ENCODE measurements at regions not wholly inside any gene's neighbourhood (a gene's known extent, or its start where the extent isn't known, plus 50 kb on each side); places are given as distances from the start of the nearest gene placed in this dataset.

DNA sequence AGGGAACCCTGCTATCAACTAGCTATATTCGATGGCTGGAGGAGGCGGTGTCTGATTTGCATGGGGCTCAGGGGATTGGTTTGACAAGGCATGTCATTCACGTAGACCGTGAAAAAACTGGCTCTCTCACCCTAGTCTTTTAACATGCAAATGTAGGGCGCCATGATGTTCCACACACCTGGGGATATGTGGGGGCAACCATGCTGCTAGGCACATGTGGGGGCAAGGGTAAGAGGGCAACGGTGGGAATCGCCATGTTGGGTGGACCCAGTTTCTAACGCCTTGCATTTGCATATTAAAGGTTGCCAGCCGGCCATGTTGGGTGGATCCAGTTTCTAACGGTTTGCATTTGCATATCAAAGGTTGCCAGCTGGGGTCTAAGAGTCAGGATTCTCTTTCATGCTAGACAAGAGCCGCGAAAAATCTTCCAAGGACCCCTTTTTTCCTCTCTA is 419.2 kb upstream of the NFE2L3 start:
- Histone ChIP-seq H3K9me3 (ENCODE audit: control insufficient read depth, insufficient read depth, low read depth, low read length) (no peaks in the 10 kb centered on the region), H3K27ac (ENCODE audit: insufficient read depth, low read length) (no peak overlapping the region), H3K27me3 (ENCODE audit: control insufficient read depth, insufficient read depth, low read length) (no peaks in the 10 kb centered on the region), H3K79me2 (ENCODE audit: control insufficient read depth, insufficient read depth, low read length) (no peaks in the 10 kb centered on the region), H3K4me2 (ENCODE audit: extremely low read depth, insufficient read depth, low read length) (no peak overlapping the region), H3K4me1 (ENCODE audit: control insufficient read depth, extremely low read depth, insufficient read depth, low read length) (no peaks in the 10 kb centered on the region), H4K20me1 (ENCODE audit: control insufficient read depth, extremely low read depth, insufficient read depth, low read length) (no peaks in the 10 kb centered on the region), H3K4me3 (replicated peaks in 1 of 4; ENCODE audit: control extremely low read depth in 1 of 4, insufficient read depth in 1 of 4, low read depth in 3 of 4, low read length in 4 of 4) (no peak overlapping the region), H3K9ac (ENCODE audit: insufficient read depth, low read length) (no peak overlapping the region), H3K36me3 (ENCODE audit: control insufficient read depth, insufficient read depth, low read length) (no peaks in the 10 kb centered on the region), H2AFZ (ENCODE audit: low read length) (no peak overlapping the region)
- TF ChIP-seq EZH2 (IDR thresholded peaks at IDR 0.05; ENCODE audit: low read length, missing control alignments), result no peak
- TF ChIP-seq, protein P1, sequence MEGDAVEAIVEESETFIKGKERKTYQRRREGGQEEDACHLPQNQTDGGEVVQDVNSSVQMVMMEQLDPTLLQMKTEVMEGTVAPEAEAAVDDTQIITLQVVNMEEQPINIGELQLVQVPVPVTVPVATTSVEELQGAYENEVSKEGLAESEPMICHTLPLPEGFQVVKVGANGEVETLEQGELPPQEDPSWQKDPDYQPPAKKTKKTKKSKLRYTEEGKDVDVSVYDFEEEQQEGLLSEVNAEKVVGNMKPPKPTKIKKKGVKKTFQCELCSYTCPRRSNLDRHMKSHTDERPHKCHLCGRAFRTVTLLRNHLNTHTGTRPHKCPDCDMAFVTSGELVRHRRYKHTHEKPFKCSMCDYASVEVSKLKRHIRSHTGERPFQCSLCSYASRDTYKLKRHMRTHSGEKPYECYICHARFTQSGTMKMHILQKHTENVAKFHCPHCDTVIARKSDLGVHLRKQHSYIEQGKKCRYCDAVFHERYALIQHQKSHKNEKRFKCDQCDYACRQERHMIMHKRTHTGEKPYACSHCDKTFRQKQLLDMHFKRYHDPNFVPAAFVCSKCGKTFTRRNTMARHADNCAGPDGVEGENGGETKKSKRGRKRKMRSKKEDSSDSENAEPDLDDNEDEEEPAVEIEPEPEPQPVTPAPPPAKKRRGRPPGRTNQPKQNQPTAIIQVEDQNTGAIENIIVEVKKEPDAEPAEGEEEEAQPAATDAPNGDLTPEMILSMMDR (conservative IDR thresholded peaks at IDR 0.05 in 1 of 2, IDR thresholded peaks at IDR 0.05 in 1 of 2; ENCODE audit: low read depth in 1 of 2, low read length in 2 of 2), result no peak
- DNase-seq (ENCODE audit: low read depth in 2 of 2), result no peak

DNA sequence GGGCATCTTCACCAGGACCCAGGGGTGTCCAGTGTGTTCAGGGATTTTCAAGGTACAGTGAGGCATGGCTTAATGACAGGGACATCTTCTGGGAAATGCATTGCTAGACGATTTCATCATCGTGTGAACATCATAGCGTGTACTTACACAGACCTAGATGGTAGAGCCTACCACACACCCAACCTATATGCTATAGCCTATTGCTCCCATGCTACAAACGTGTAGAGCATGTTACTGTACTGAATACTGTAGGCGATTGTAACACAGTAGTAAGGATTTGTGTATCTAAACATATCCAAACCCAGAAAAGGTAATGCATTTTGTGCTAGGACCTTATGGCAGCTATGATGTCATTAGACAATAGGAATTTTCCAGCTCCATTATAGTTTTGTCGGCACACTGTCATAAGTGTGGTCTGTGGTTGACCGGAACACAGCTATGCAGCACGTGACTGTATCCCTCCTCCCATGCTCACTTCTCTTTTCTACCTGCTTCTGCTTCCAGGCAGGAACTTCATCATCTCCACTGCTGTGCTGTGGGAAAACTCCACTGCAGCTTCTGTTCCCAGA is 416.2 kb upstream of the NFE2L3 start:
- DNase-seq (ENCODE audit: low read depth in 2 of 2), result no peak
- H3K27ac ChIP-seq (ENCODE audit: insufficient read depth, low read length), result no peak overlapping the region
- no peak for TF ChIP-seq EZH2 (IDR thresholded peaks at IDR 0.05; ENCODE audit: low read length, missing control alignments)
- TF ChIP-seq, protein P1 (conservative IDR thresholded peaks at IDR 0.05 in 1 of 2, IDR thresholded peaks at IDR 0.05 in 1 of 2; ENCODE audit: low read depth in 1 of 2, low read length in 2 of 2), result no peak
- H3K9me3 ChIP-seq (ENCODE audit: control insufficient read depth, insufficient read depth, low read depth, low read length), result no peaks in the 10 kb centered on the region
- no peak overlapping the region for H3K4me3 ChIP-seq (replicated peaks in 1 of 4; ENCODE audit: control extremely low read depth in 1 of 4, insufficient read depth in 1 of 4, low read depth in 3 of 4, low read length in 4 of 4)
- no peak overlapping the region for H3K4me2 ChIP-seq (ENCODE audit: extremely low read depth, insufficient read depth, low read length)
- no peaks in the 10 kb centered on the region for H3K36me3 ChIP-seq (ENCODE audit: control insufficient read depth, insufficient read depth, low read length)
- H3K79me2 ChIP-seq (ENCODE audit: control insufficient read depth, insufficient read depth, low read length), result no peaks in the 10 kb centered on the region
- H3K9ac ChIP-seq (ENCODE audit: insufficient read depth, low read length), result no peak overlapping the region
- no peaks in the 10 kb centered on the region for H3K27me3 ChIP-seq (ENCODE audit: control insufficient read depth, insufficient read depth, low read length)
- H4K20me1 ChIP-seq (ENCODE audit: control insufficient read depth, extremely low read depth, insufficient read depth, low read length), result no peaks in the 10 kb centered on the region
- no peak overlapping the region for H2AFZ ChIP-seq (ENCODE audit: low read length)
- no peaks in the 10 kb centered on the region for H3K4me1 ChIP-seq (ENCODE audit: control insufficient read depth, extremely low read depth, insufficient read depth, low read length)

DNA sequence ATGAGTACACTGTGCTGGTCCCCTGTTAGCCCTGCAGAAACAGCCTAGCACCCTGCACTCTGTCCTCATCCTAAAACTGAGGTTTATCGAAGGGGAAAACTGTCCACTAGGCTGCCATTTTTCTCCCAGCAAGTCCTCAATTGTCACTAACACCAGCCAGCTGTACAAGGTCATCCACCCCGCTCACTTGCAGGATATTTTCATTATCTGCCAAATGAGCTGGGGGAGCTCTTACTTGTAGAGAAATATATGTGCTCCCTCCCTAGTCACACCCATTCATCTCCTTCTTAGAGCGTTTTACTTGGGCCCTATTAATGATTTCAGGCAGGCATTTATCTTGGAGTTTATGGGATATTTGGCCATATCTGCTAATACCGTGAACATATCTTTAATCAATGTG is 413.5 kb upstream of the NFE2L3 start:
- Histone ChIP-seq H3K9me3 (ENCODE audit: control insufficient read depth, insufficient read depth, low read depth, low read length) (no peaks in the 10 kb centered on the region), H3K4me1 (ENCODE audit: control insufficient read depth, extremely low read depth, insufficient read depth, low read length) (no peaks in the 10 kb centered on the region), H3K4me3 (replicated peaks in 1 of 4; ENCODE audit: control extremely low read depth in 1 of 4, insufficient read depth in 1 of 4, low read depth in 3 of 4, low read length in 4 of 4) (no peak overlapping the region), H3K36me3 (ENCODE audit: control insufficient read depth, insufficient read depth, low read length) (no peaks in the 10 kb centered on the region), H3K4me2 (ENCODE audit: extremely low read depth, insufficient read depth, low read length) (no peak overlapping the region), H3K79me2 (ENCODE audit: control insufficient read depth, insufficient read depth, low read length) (no peaks in the 10 kb centered on the region), H2AFZ (ENCODE audit: low read length) (no peak overlapping the region), H3K27me3 (ENCODE audit: control insufficient read depth, insufficient read depth, low read length) (no peaks in the 10 kb centered on the region), H3K9ac (ENCODE audit: insufficient read depth, low read length) (no peak overlapping the region), H4K20me1 (ENCODE audit: control insufficient read depth, extremely low read depth, insufficient read depth, low read length) (no peaks in the 10 kb centered on the region), H3K27ac (ENCODE audit: insufficient read depth, low read length) (no peak overlapping the region)
- DNase-seq (ENCODE audit: low read depth in 2 of 2), result no peak
- TF ChIP-seq, protein P1 (conservative IDR thresholded peaks at IDR 0.05 in 1 of 2, IDR thresholded peaks at IDR 0.05 in 1 of 2; ENCODE audit: low read depth in 1 of 2, low read length in 2 of 2), result no peak
- no peak for TF ChIP-seq EZH2 (IDR thresholded peaks at IDR 0.05; ENCODE audit: low read length, missing control alignments)
